ENCODE measurements at regions not wholly inside any gene's neighbourhood (a gene's known extent, or its start where the extent isn't known, plus 50 kb on each side); places are given as distances from the start of the nearest gene placed in this dataset.

GRCh38 chr10:111830359-111830758, 353.2 kb downstream of the GPAM start:
- Histone ChIP-seq H3K4me1 (ENCODE audit: control insufficient read depth, extremely low read depth, insufficient read depth, low read length) (no peaks in the 10 kb centered on the region), H3K9me1 (replicated peaks; ENCODE audit: control insufficient read depth, extremely low read depth, insufficient read depth, low read length) (no peaks in the 10 kb centered on the region), H3K4me3 (replicated peaks in 1 of 3; ENCODE audit: insufficient read depth in 1 of 3, low read depth in 1 of 3, low read length in 3 of 3) (no peak overlapping the region), H3K4me2 (ENCODE audit: insufficient read depth, low read length) (no peak overlapping the region), H3K79me2 (ENCODE audit: control insufficient read depth, insufficient read depth, low read length) (no peaks in the 10 kb centered on the region), H2AFZ (ENCODE audit: low read depth, low read length) (no peak overlapping the region), H3K27me3 (ENCODE audit: control insufficient read depth in 2 of 2, insufficient read depth in 2 of 2, low read length in 2 of 2) (no peaks in the 10 kb centered on the region), H3K9ac (replicated peaks; ENCODE audit: extremely low read depth, insufficient read depth, low read length) (no peak overlapping the region), H3K36me3 (ENCODE audit: control insufficient read depth in 2 of 2, extremely low read depth in 1 of 2, insufficient read depth in 2 of 2, low read length in 2 of 2) (no peaks in the 10 kb centered on the region), H4K20me1 (replicated peaks; ENCODE audit: control insufficient read depth, extremely low read depth, insufficient read depth, low read length) (no peaks in the 10 kb centered on the region), H3K9me3 (replicated peaks; ENCODE audit: control insufficient read depth, insufficient read depth, low read length) (no peaks in the 10 kb centered on the region), H3K27ac (ENCODE audit: insufficient read depth, low read depth, low read length) (no peak overlapping the region)
- POLR2A ChIA-PET: no interaction called here
- CTCF ChIA-PET: no interaction called here
- intact Hi-C loops (cut with micrococcal nuclease): no loop called here
- dilution Hi-C loops (cut with MboI; ENCODE audit: extremely low pct_ligation_motif_present, low sequenced_read_pairs): no loop called here
- TF ChIP-seq POLR2A (IDR thresholded peaks at IDR 0.05; ENCODE audit: low read depth, low read length) (no peak), EZH2 (IDR thresholded peaks at IDR 0.05; ENCODE audit: borderline replicate concordance, low read depth, low read length, severe bottlenecking) (no peak), MYC (IDR thresholded peaks at IDR 0.05; ENCODE audit: low read depth, low read length) (no peak), CTCF (IDR thresholded peaks at IDR 0.05; ENCODE audit: extremely low read depth in 1 of 2, insufficient read depth in 1 of 2, low read depth in 1 of 2, low read length in 2 of 2) (no peak), POLR2AphosphoS5 (IDR thresholded peaks at IDR 0.05; ENCODE audit: insufficient read depth, low read depth, low read length) (no peak), MAX (IDR thresholded peaks at IDR 0.05; ENCODE audit: insufficient read depth, insufficient read length) (no peak), FOS (IDR thresholded peaks at IDR 0.05; ENCODE audit: borderline replicate concordance, insufficient read depth, low read length) (no peak), GATA2 (IDR thresholded peaks at IDR 0.05; ENCODE audit: insufficient read depth, insufficient read length, low read depth, low read length) (no peak), JUN (IDR thresholded peaks at IDR 0.05; ENCODE audit: borderline replicate concordance, insufficient read depth, insufficient read length, low read depth) (no peak)
- DNase-seq (ENCODE audit: low read depth, low spot score) (no peak), FAIRE-seq (no peak)
- BruUV-seq (replicated peaks): no TSS peak

Measured in endothelial cell of umbilical vein (primary cell).